SJSA1 (cell line): ENCODE measurements at regions not wholly inside any gene's neighbourhood (a gene's known extent, or its start where the extent isn't known, plus 50 kb on each side); places are given as distances from the start of the nearest gene placed in this dataset.
A peak's percentile ranks its signal among the peaks of the same experiment; 100 is the strongest.
"Not testable (repeated sequence)": the region's sequence is repeated elsewhere in the genome, so short reads cannot be mapped to it uniquely, and the experiment has no call there.

ENCODE experiments used
- DNase-seq, 2 experiments: peaks; one replicate each; pipeline ENCODE4 v3.0.0-alpha.2; 2015 to 2020; ENCODE audit warnings: low spot score in 2 of 2, low read depth in 1 of 2
- H3K27ac ChIP-seq: fragments of 250-450 bp; sonication (Bioruptor Pico); 2 replicates; pipeline ENCODE4 v1.5.1; 2020; ENCODE audit warnings: mild to moderate bottlenecking, moderate library complexity
- H3K27me3 ChIP-seq: fragments of 250-450 bp; sonication (Bioruptor Pico); replicated peaks from 2 replicates; pipeline ENCODE4 v1.5.1; 2020; ENCODE audit warnings: mild to moderate bottlenecking, moderate library complexity
- H3K36me3 ChIP-seq: fragments of 250-450 bp; sonication (Bioruptor Pico); 2 replicates; pipeline ENCODE4 v1.5.1; 2020; ENCODE audit warnings: mild to moderate bottlenecking
- H3K4me1 ChIP-seq: fragments of 250-450 bp; sonication (Bioruptor Pico); replicated peaks from 2 replicates; pipeline ENCODE4 v1.6.1; 2021; ENCODE audit warnings: mild to moderate bottlenecking
- H3K4me3 ChIP-seq: fragments of 250-450 bp; sonication (Bioruptor Pico); 2 replicates; pipeline ENCODE4 v1.5.1; 2020; ENCODE audit warnings: mild to moderate bottlenecking
- H3K9me3 ChIP-seq: fragments of 250-450 bp; sonication (Bioruptor Pico); replicated peaks from 2 replicates; pipeline ENCODE4 v1.5.1; 2020; ENCODE audit warnings: mild to moderate bottlenecking

- H3K9me3 ChIP-seq, H3K27me3 ChIP-seq, H3K4me3 ChIP-seq, DNase-seq, H3K4me1 ChIP-seq, H3K27ac ChIP-seq, H3K36me3 ChIP-seq: not testable (repeated sequence)
These were observed 203.2 kb downstream of the SNCAIP start for GRCh38 chr5:122515210-122515609.

GRCh38 chr5:122515709-122516431 is 203.8 kb downstream of the SNCAIP start:
- no peaks in the 10 kb centered on the region for H3K4me1 ChIP-seq
- no peaks in the 10 kb centered on the region for H3K27me3 ChIP-seq
- peak in 1 of 2 experiments; percentile 41 for DNase-seq
- H3K36me3 ChIP-seq: no peaks in the 10 kb centered on the region
- H3K27ac ChIP-seq: no peak overlapping the region
- no peaks in the 10 kb centered on the region for H3K9me3 ChIP-seq
- H3K4me3 ChIP-seq: no peak overlapping the region

GRCh38 chr5:122516432-122516743 is 204.4 kb downstream of the SNCAIP start:
- Histone ChIP-seq H3K27me3 (no peaks in the 10 kb centered on the region; the same call in 1 of the 2 replicates), H3K4me3 (no peak overlapping the region), H3K4me1 (no peaks in the 10 kb centered on the region), H3K9me3 (no peaks in the 10 kb centered on the region), H3K27ac (no peak overlapping the region), H3K36me3 (no peaks in the 10 kb centered on the region)
- DNase-seq: no peak

GRCh38 chr5:122517091-122517490 is 205.1 kb downstream of the SNCAIP start:
- Histone ChIP-seq H3K27me3 (no peaks in the 10 kb centered on the region; the same call in 1 of the 2 replicates), H3K27ac (no peak overlapping the region), H3K4me1 (no peaks in the 10 kb centered on the region), H3K4me3 (no peak overlapping the region), H3K9me3 (no peaks in the 10 kb centered on the region), H3K36me3 (no peaks in the 10 kb centered on the region)
- no peak for DNase-seq

GRCh38 chr5:122523776-122524175 is 211.7 kb downstream of the SNCAIP start:
- no peaks in the 10 kb centered on the region for H3K4me1 ChIP-seq
- H3K4me3 ChIP-seq: no peak overlapping the region
- DNase-seq: no peak
- peaks cover 10% of the 10 kb centered on the region for H3K27me3 ChIP-seq
- H3K9me3 ChIP-seq: no peaks in the 10 kb centered on the region
- H3K27ac ChIP-seq: no peak overlapping the region
- H3K36me3 ChIP-seq: no peaks in the 10 kb centered on the region

GRCh38 chr5:122527547-122527946 is 215.5 kb downstream of the SNCAIP start:
- Histone ChIP-seq H3K27ac (no peak overlapping the region), H3K36me3 (no peaks in the 10 kb centered on the region), H3K4me1 (no peaks in the 10 kb centered on the region), H3K4me3 (no peak overlapping the region), H3K27me3 (peaks cover 10% of the 10 kb centered on the region; the same call in 1 of the 2 replicates), H3K9me3 (no peaks in the 10 kb centered on the region)
- no peak for DNase-seq

GRCh38 chr5:122532035-122532434 is 220.0 kb downstream of the SNCAIP start:
- no peak for DNase-seq
- Histone ChIP-seq H3K36me3 (no peaks in the 10 kb centered on the region), H3K27ac (no peak overlapping the region), H3K9me3 (no peaks in the 10 kb centered on the region), H3K4me1 (no peaks in the 10 kb centered on the region), H3K4me3 (no peak overlapping the region), H3K27me3 (no peaks in the 10 kb centered on the region; the same call in 1 of the 2 replicates)

- Histone ChIP-seq H3K27me3 (no peaks in the 10 kb centered on the region), H3K9me3 (no peaks in the 10 kb centered on the region), H3K27ac (no peak overlapping the region), H3K4me1 (no peaks in the 10 kb centered on the region), H3K4me3 (no peak overlapping the region), H3K36me3 (no peaks in the 10 kb centered on the region)
- DNase-seq: no peak
These were observed 221.8 kb downstream of the SNCAIP start for GRCh38 chr5:122533825-122534224.

- no peak overlapping the region for H3K27ac ChIP-seq
- H3K36me3 ChIP-seq: no peaks in the 10 kb centered on the region
- H3K4me3 ChIP-seq: no peak overlapping the region
- no peaks in the 10 kb centered on the region for H3K27me3 ChIP-seq
- H3K9me3 ChIP-seq: no peaks in the 10 kb centered on the region
- DNase-seq: no peak
- no peaks in the 10 kb centered on the region for H3K4me1 ChIP-seq
These were observed 222.8 kb downstream of the SNCAIP start for GRCh38 chr5:122534829-122535228.

GRCh38 chr5:122541388-122541787 is 229.4 kb downstream of the SNCAIP start:
- H3K4me1 ChIP-seq: no peaks in the 10 kb centered on the region
- no peak overlapping the region for H3K4me3 ChIP-seq
- H3K27ac ChIP-seq: no peak overlapping the region
- H3K9me3 ChIP-seq: no peaks in the 10 kb centered on the region
- H3K36me3 ChIP-seq: no peaks in the 10 kb centered on the region
- no peaks in the 10 kb centered on the region for H3K27me3 ChIP-seq
- DNase-seq: no peak

GRCh38 chr5:122545986-122546385 is 228.9 kb upstream of the SNX2 start:
- Histone ChIP-seq H3K27me3 (no peaks in the 10 kb centered on the region; the same call in 1 of the 2 replicates), H3K9me3 (no peaks in the 10 kb centered on the region), H3K36me3 (no peaks in the 10 kb centered on the region), H3K4me1 (no peaks in the 10 kb centered on the region), H3K4me3 (no peak overlapping the region), H3K27ac (no peak overlapping the region)
- no peak for DNase-seq

- Histone ChIP-seq H3K4me3 (no peak overlapping the region), H3K4me1 (no peaks in the 10 kb centered on the region), H3K27ac (no peak overlapping the region), H3K9me3 (no peaks in the 10 kb centered on the region), H3K36me3 (no peaks in the 10 kb centered on the region), H3K27me3 (no peaks in the 10 kb centered on the region; the same call in 1 of the 2 replicates)
- no peak for DNase-seq
These were observed 227.7 kb upstream of the SNX2 start for GRCh38 chr5:122547219-122547618.

- no peaks in the 10 kb centered on the region for H3K9me3 ChIP-seq
- H3K4me1 ChIP-seq: no peaks in the 10 kb centered on the region
- no peak for DNase-seq
- H3K4me3 ChIP-seq: no peak overlapping the region
- no peak overlapping the region for H3K27ac ChIP-seq
- H3K36me3 ChIP-seq: no peaks in the 10 kb centered on the region
- H3K27me3 ChIP-seq: no peaks in the 10 kb centered on the region; the same call in 1 of the 2 replicates
These were observed 227.2 kb upstream of the SNX2 start for GRCh38 chr5:122547669-122548068.

- no peaks in the 10 kb centered on the region for H3K9me3 ChIP-seq
- peaks cover 4% of the 10 kb centered on the region; the same call in 1 of the 2 replicates for H3K27me3 ChIP-seq
- no peak overlapping the region for H3K27ac ChIP-seq
- DNase-seq: no peak
- H3K4me1 ChIP-seq: no peaks in the 10 kb centered on the region
- no peaks in the 10 kb centered on the region for H3K36me3 ChIP-seq
- no peak overlapping the region for H3K4me3 ChIP-seq
These were observed 215.2 kb upstream of the SNX2 start for GRCh38 chr5:122559676-122560075.

GRCh38 chr5:122561209-122561608 is 213.7 kb upstream of the SNX2 start:
- no peak for DNase-seq
- Histone ChIP-seq H3K36me3 (no peaks in the 10 kb centered on the region), H3K9me3 (no peaks in the 10 kb centered on the region), H3K4me1 (no peaks in the 10 kb centered on the region), H3K4me3 (no peak overlapping the region), H3K27ac (no peak overlapping the region), H3K27me3 (peaks cover 4% of the 10 kb centered on the region; the same call in 1 of the 2 replicates)
